ENCODE measurements at regions not wholly inside any gene's neighbourhood (a gene's known extent, or its start where the extent isn't known, plus 50 kb on each side); places are given as distances from the start of the nearest gene placed in this dataset.

GRCh38 chr15:96038650-96039049, 291.9 kb upstream of the NR2F2 start:
- H3K27me3 ChIP-seq: peaks cover 9% of the 10 kb centered on the region
- H3K9me3 ChIP-seq: no peaks in the 10 kb centered on the region
- no peak overlapping the region for H3K27ac ChIP-seq
- WGBS: 71% methylated on average over 5 of the region's 5 CpGs
- no peaks in the 10 kb centered on the region for H3K36me3 ChIP-seq
- DNase-seq (ENCODE audit: low spot score in 2 of 2): no peak
- TF ChIP-seq POLR2AphosphoS5 (IDR thresholded peaks at IDR 0.05) (no peak), EP300 (IDR thresholded peaks at IDR 0.05) (no peak), POLR2A (IDR thresholded peaks at IDR 0.05) (no peak), CTCF (IDR thresholded peaks at IDR 0.05) (no peak)
- H3K4me3 ChIP-seq: no peak overlapping the region
- H3K4me1 ChIP-seq: no peaks in the 10 kb centered on the region

- Histone ChIP-seq H3K27ac (no peak overlapping the region), H3K27me3 (no peaks in the 10 kb centered on the region), H3K9me3 (no peaks in the 10 kb centered on the region), H3K4me3 (no peak overlapping the region), H3K4me1 (peaks cover 5% of the 10 kb centered on the region), H3K36me3 (no peaks in the 10 kb centered on the region)
- TF ChIP-seq POLR2A (IDR thresholded peaks at IDR 0.05): no peak
- no peak for TF ChIP-seq CTCF (IDR thresholded peaks at IDR 0.05)
- no peak for TF ChIP-seq POLR2AphosphoS5 (IDR thresholded peaks at IDR 0.05)
- TF ChIP-seq EP300 (IDR thresholded peaks at IDR 0.05): no peak
- 80% methylated on average over 3 of the region's 3 CpGs for WGBS
- no peak for DNase-seq (ENCODE audit: low spot score in 2 of 2)
Measured at GRCh38 chr15:96041982-96042733, 288.3 kb upstream of the NR2F2 start.

GRCh38 chr15:96042734-96043224, 287.7 kb upstream of the NR2F2 start:
- no peak for DNase-seq (ENCODE audit: low spot score in 2 of 2)
- Histone ChIP-seq H3K9me3 (no peaks in the 10 kb centered on the region), H3K4me1 (peaks cover 8% of the 10 kb centered on the region), H3K36me3 (no peaks in the 10 kb centered on the region), H3K4me3 (no peak overlapping the region), H3K27ac (no peak overlapping the region), H3K27me3 (no peaks in the 10 kb centered on the region)
- TF ChIP-seq POLR2AphosphoS5 (IDR thresholded peaks at IDR 0.05): no peak
- 48% methylated on average over 8 of the region's 8 CpGs for WGBS

- no peak overlapping the region for H3K27ac ChIP-seq
- DNase-seq (ENCODE audit: low spot score in 2 of 2): no peak
- H3K4me3 ChIP-seq: no peak overlapping the region
- no peaks in the 10 kb centered on the region for H3K27me3 ChIP-seq
- TF ChIP-seq POLR2AphosphoS5 (IDR thresholded peaks at IDR 0.05): no peak
- no peak for TF ChIP-seq EP300 (IDR thresholded peaks at IDR 0.05)
- TF ChIP-seq CTCF (IDR thresholded peaks at IDR 0.05): no peak
- TF ChIP-seq POLR2A (IDR thresholded peaks at IDR 0.05): no peak
- H3K36me3 ChIP-seq: no peaks in the 10 kb centered on the region
- H3K9me3 ChIP-seq: no peaks in the 10 kb centered on the region
- H3K4me1 ChIP-seq: peaks cover 8% of the 10 kb centered on the region
- WGBS: 89% methylated on average over 7 of the region's 7 CpGs
Measured at GRCh38 chr15:96043591-96044171, 286.8 kb upstream of the NR2F2 start.

GRCh38 chr15:96046620-96047240, 283.8 kb upstream of the NR2F2 start:
- Histone ChIP-seq H3K27me3 (peaks cover 2% of the 10 kb centered on the region), H3K36me3 (no peaks in the 10 kb centered on the region), H3K9me3 (no peaks in the 10 kb centered on the region), H3K4me1 (peaks cover 8% of the 10 kb centered on the region), H3K4me3 (no peak overlapping the region), H3K27ac (no peak overlapping the region)
- no peak for DNase-seq (ENCODE audit: low spot score in 2 of 2)
- 63% methylated on average over 5 of the region's 5 CpGs for WGBS
- TF ChIP-seq POLR2A (IDR thresholded peaks at IDR 0.05): no peak
- no peak for TF ChIP-seq CTCF (IDR thresholded peaks at IDR 0.05)
- TF ChIP-seq POLR2AphosphoS5 (IDR thresholded peaks at IDR 0.05): no peak
- no peak for TF ChIP-seq EP300 (IDR thresholded peaks at IDR 0.05)

Measured in suprapubic skin (tissue), 4 donors.